ENCODE measurements at regions not wholly inside any gene's neighbourhood (a gene's known extent, or its start where the extent isn't known, plus 50 kb on each side); places are given as distances from the start of the nearest gene placed in this dataset.

GRCh38 chr5:93055561-93055960 lies 525.5 kb downstream of the NR2F1-AS1 start:
- DNase-seq (ENCODE audit: missing footprints) (no peak), ATAC-seq (no peak)
- intact Hi-C loops (cut with DNase I): no loop called here

GRCh38 chr5:93054424-93055163 lies 526.4 kb downstream of the NR2F1-AS1 start:
- no peak for ATAC-seq
- intact Hi-C loops (cut with DNase I): no loop called here
- no peak for DNase-seq (ENCODE audit: missing footprints)

DNA sequence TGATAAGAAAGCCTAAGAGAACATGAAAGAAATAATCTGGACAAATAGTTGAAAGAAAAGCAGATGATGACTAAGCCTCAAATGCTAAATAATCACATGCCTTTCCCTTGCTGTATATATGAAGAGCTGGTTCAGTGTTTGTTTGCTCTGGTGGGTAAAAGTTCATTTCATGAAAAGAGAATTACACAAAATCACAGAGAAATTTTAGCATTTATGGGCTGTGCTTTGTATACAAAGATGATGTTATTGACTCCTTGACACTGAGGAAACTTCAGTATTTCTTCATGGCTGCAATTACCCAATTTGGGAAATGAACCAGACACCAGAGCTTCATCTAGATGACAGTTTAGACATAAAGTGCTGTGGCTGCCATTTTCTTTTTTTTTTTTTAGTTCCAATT lies 527.2 kb downstream of the NR2F1-AS1 start:
- ATAC-seq: no peak
- DNase-seq (ENCODE audit: missing footprints): no peak
- intact Hi-C loops (cut with DNase I): no loop called here

DNA sequence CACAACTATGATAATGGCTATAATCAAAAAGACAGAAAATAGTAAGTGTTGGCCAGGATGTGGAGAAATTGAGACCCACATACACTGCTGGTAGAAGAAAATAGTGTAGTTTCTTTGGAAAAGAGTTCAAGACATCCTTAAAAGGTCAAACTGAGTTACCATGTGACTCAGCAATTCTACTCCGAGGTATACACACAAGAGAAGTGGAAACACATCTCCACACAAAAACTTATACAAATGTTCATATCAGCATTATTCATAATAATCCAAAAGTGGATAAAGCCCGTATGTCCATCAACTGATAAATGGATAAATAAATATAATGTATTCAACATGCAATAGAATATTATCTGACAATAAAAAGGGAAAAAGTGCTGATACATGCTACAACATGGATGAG lies 532.2 kb downstream of the NR2F1-AS1 start:
- ATAC-seq: no peak
- no peak for DNase-seq (ENCODE audit: missing footprints)
- intact Hi-C loops (cut with DNase I): no loop called here

DNA sequence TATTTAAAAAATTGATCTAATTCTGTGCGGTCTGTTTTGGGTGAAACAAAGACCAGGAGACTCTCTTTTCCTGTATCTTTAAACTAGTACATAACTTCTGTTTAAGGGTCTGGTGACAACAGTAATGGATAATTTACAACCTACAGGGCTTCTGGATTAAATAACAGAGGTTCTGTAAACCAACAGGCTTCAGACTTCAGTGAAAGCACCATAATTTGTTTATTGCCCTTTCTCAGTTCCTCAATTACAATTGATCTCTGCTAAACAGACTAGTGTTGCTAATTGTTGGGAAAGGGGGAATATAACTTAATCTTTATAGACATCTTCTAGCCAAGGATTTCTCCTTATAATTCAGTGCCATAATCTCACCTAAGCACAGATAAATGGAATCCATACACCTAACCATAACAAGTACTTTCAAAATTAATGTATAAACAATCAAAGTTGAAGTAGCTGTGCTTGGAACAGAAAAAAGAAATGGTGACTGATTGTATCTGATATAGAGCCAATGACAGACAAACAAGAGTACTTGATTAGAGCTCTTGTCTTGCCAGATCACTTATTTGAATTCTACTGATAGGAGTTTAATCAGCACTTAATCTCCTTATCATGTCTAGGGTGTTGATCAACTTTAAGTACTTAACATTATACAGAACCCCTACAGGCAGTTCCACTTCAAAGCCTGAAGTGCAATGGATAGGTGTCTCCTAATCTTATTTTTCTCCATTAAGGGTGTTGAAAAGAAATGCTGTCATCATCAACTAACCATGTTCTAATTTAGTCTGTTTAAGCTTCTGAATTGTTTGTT lies 536.0 kb downstream of the NR2F1-AS1 start:
- DNase-seq (ENCODE audit: missing footprints): no peak
- ATAC-seq: no peak
- intact Hi-C loops (cut with DNase I): no loop called here

GRCh38 chr5:93039888-93040287 lies 541.1 kb downstream of the NR2F1-AS1 start:
- intact Hi-C loops (cut with DNase I): no loop called here
- DNase-seq (ENCODE audit: missing footprints) (no peak), ATAC-seq (no peak)

- DNase-seq (ENCODE audit: missing footprints) (no peak), ATAC-seq (no peak)
- intact Hi-C loops (cut with DNase I): no loop called here
Measured at GRCh38 chr5:93034621-93035590, 546.1 kb downstream of the NR2F1-AS1 start.

- ATAC-seq: no peak
- intact Hi-C loops (cut with DNase I): no loop called here
- no peak for DNase-seq (ENCODE audit: missing footprints)
Measured at GRCh38 chr5:93022796-93023447, 558.1 kb downstream of the NR2F1-AS1 start.

DNA sequence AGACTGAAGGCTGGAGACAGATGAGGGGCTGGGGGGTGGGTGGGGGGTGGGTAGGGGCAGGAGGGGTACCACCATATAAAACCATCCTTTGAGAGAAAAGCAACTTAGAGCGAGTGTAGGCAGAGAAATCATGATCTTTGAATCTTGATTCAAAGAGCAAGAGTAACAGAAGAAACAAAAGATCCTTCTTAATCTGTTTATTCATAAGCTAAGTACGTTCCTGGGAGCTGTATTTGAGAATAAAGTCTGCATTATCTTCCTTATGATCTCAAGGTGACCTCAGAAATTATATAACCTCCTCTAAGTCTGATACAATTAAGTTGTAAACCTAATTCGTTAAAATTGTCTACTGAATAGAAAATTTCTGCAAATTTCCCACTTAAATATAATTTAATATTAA lies 558.8 kb downstream of the NR2F1-AS1 start:
- no peak for ATAC-seq
- intact Hi-C loops (cut with DNase I): no loop called here

GRCh38 chr5:93019896-93020295 lies 561.1 kb downstream of the NR2F1-AS1 start:
- ATAC-seq (no peak), DNase-seq (ENCODE audit: missing footprints) (no peak)
- intact Hi-C loops (cut with DNase I): no loop called here

More for the DNA sequence above, 558.8 kb downstream of the NR2F1-AS1 start:
- no peak for DNase-seq (ENCODE audit: missing footprints)

DNA sequence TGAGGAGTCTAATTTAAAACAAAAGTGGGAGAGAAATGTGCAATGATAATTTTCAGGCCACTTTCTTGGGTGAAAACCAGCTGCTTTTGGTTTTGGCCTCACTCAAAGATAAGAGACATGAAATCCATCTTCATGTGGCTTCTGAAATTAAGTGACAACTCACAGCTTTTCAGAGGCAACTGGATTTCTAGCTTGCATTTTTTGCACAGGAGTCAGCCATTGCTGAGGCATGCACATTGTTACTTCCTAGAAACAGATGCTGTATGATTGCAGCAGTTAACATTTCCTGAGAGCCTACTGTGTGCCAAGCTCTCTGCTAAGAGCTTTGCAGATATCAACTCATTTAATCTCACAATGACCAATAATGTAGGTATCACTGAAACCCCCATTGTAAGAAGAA lies 562.6 kb downstream of the NR2F1-AS1 start:
- intact Hi-C loops (cut with DNase I): no loop called here
- DNase-seq (ENCODE audit: missing footprints): no peak
- no peak for ATAC-seq

DNA sequence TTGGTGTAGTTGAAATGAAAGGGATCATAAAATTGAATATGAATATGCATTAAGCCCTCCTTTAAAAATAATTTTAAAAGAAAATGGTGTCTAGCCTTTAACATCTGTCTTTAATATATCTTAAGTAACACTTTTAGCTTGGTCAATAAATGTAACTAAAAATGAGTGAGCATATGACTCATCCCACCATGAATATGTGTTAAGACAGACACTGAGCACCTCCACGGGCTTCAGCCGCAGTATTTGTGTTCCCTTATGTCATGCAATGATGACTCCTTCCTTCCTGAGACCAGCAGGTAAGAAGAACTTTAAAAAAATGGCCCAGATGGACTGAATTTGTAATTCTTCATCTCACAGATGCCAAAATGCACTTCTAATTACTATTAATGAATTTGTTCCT lies 563.2 kb downstream of the NR2F1-AS1 start:
- intact Hi-C loops (cut with DNase I): no loop called here
- no peak for DNase-seq (ENCODE audit: missing footprints)
- ATAC-seq: no peak

- intact Hi-C loops (cut with DNase I): no loop called here
- ATAC-seq: no peak
Measured at GRCh38 chr5:93017376-93017775, 563.6 kb downstream of the NR2F1-AS1 start.

DNA sequence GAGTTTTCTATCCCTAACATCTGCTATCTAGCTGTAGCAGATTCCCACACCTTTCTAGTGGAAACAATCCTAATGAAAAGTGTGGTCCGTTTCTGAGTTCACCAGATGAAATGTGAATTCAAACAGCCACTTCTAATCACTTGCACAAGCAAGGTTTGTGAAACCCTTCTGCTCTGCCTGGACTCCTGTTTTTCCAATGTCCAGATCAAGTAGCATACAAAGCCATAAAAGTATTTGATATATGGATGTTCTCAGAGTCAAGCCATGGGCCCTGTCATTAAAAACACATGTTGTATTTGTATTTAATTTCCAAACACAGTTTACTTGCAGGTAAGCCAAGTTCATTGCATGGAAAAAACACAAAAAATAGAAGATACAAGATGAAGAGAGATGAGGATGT lies 570.4 kb downstream of the NR2F1-AS1 start:
- DNase-seq (ENCODE audit: missing footprints): no peak
- no peak for ATAC-seq
- intact Hi-C loops (cut with DNase I): no loop called here

More at GRCh38 chr5:93017376-93017775, 563.6 kb downstream of the NR2F1-AS1 start:
- DNase-seq (ENCODE audit: missing footprints): no peak

- DNase-seq (ENCODE audit: missing footprints) (no peak), ATAC-seq (no peak)
- intact Hi-C loops (cut with DNase I): no loop called here
Measured at GRCh38 chr5:93010037-93010436, 571.0 kb downstream of the NR2F1-AS1 start.

DNA sequence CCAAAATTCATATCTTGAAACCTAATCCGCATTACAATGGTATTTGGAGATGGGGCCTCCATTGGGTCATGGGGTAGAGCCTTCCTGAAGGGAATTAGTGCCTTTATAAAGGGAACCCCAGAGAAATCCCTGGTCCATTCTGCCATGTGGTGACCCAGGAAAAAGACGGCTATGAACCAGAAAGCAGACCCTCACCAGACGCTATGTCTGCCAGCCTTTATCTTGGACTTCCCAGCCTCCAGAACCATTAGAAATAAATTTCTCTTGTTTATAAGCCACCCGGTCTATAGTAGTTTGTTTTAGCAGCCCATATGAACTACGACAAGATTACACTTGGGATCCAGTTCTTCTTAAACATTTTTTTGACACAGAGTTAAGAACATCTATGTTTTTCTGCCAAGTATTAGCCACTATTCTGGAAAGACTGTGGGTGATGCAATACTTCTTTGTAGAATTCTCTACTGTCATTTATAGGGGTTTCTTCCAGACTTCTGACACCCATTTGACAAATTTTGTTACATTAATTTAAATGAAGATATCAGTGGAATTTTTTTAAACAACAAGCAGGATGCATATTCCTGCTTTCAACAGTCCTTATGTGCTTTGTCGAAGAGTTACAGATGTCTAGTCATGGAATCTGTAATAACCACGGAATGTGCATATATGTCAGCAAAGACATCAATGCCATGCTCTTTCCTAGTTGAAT lies 572.4 kb downstream of the NR2F1-AS1 start:
- ATAC-seq (no peak), DNase-seq (ENCODE audit: missing footprints) (no peak)
- intact Hi-C loops (cut with DNase I): no loop called here

DNA sequence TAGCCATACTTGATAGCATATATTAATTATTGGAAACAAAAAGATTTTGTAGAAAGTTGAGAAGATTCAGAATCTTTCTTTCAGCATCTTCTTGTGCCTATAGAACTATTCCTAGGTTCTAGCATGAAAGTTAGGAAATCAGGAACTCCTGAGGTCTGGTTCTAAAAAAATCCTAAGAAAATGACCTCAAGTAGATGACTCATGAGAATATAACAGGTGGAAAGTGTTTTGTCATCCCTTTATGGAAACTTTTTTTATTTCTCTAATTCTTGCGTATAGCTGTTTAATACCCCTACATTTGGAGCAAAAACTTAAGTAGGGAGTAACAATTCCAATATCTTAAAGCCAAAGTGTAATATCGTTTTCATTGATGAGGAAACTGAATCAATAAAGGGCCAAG lies 574.1 kb downstream of the NR2F1-AS1 start:
- ATAC-seq: no peak
- no peak for DNase-seq (ENCODE audit: missing footprints)
- intact Hi-C loops (cut with DNase I): no loop called here

- intact Hi-C loops (cut with DNase I): no loop called here
- ATAC-seq (no peak), DNase-seq (ENCODE audit: missing footprints) (no peak)
Measured at GRCh38 chr5:92998456-92998855, 582.6 kb downstream of the NR2F1-AS1 start.

All from Right ventricle myocardium inferior (tissue), 1 donor.